GM19351 (cell line): ENCODE measurements at regions not wholly inside any gene's neighbourhood (a gene's known extent, or its start where the extent isn't known, plus 50 kb on each side); places are given as distances from the start of the nearest gene placed in this dataset.
A peak's percentile ranks its signal among the peaks of the same experiment; 100 is the strongest.

Source experiments
- ATAC-seq: cut with Tn5 transposase; IDR thresholded peaks from one replicate; pipeline ENCODE4 v1.9.1; 2021; ENCODE audit warnings: mild to moderate bottlenecking, moderate library complexity; ENCODE audit not compliant: unreplicated experiment

GRCh38 chr14:22391908-22392565 lies 197.0 kb downstream of the DAD1 start:
- peak; percentile 57 for ATAC-seq

GRCh38 chr14:22390824-22391461 lies 198.1 kb downstream of the DAD1 start:
- no peak for ATAC-seq

- no peak for ATAC-seq
Measured at GRCh38 chr14:22390195-22390594, 198.8 kb downstream of the DAD1 start.

GRCh38 chr14:22388669-22389595 lies 200.1 kb downstream of the DAD1 start:
- no peak for ATAC-seq

GRCh38 chr14:22387776-22388241 lies 201.2 kb downstream of the DAD1 start:
- no peak for ATAC-seq

GRCh38 chr14:22386924-22387775 lies 201.9 kb downstream of the DAD1 start:
- ATAC-seq: no peak

GRCh38 chr14:22384974-22385526 lies 204.0 kb downstream of the DAD1 start:
- ATAC-seq: no peak

- ATAC-seq: peak; percentile 12
Measured at GRCh38 chr14:22384167-22384549, 204.9 kb downstream of the DAD1 start.

GRCh38 chr14:22383515-22384166 lies 205.4 kb downstream of the DAD1 start:
- ATAC-seq: peak; percentile 46

- ATAC-seq: no peak
Measured at GRCh38 chr14:22382955-22383354, 206.1 kb downstream of the DAD1 start.

- no peak for ATAC-seq
Measured at GRCh38 chr14:22382395-22382794, 206.6 kb downstream of the DAD1 start.

GRCh38 chr14:22381766-22382165 lies 207.3 kb downstream of the DAD1 start:
- ATAC-seq: no peak

- no peak for ATAC-seq
Measured at GRCh38 chr14:22381408-22381760, 207.6 kb downstream of the DAD1 start.

- ATAC-seq: no peak
Measured at GRCh38 chr14:22380571-22381407, 208.2 kb downstream of the DAD1 start.

- ATAC-seq: no peak
Measured at GRCh38 chr14:22379727-22380126, 209.3 kb downstream of the DAD1 start.

GRCh38 chr14:22378181-22378580 lies 210.8 kb downstream of the DAD1 start:
- ATAC-seq: no peak

GRCh38 chr14:22375321-22375930 lies 213.6 kb downstream of the DAD1 start:
- ATAC-seq: no peak

GRCh38 chr14:22370084-22370847 lies 218.8 kb downstream of the DAD1 start:
- ATAC-seq: no peak
